Stimulated activated memory B cell treated with anti-CD40 and anti-IgM and Interleukin-4, amounts not matched to agents 10 μg/mL and 1 μg/mL and 100 μg/mL, for 72 hours (primary cell): ENCODE measurements at regions not wholly inside any gene's neighbourhood (a gene's known extent, or its start where the extent isn't known, plus 50 kb on each side); places are given as distances from the start of the nearest gene placed in this dataset.

Experiments
- ATAC-seq: fragments of 150-1000 bp; cut with Tn5 transposase; 2 replicates; pipeline ENCODE4 v1.10.0; 2021
- H3K27ac Mint-ChIP-seq: one replicate; pipeline ENCODE4 v1.8.0; 2022; ENCODE audit warnings: mild to moderate bottlenecking, mixed read lengths
- H3K27me3 Mint-ChIP-seq: one replicate; pipeline ENCODE4 v1.8.0; 2022; ENCODE audit warnings: mixed read lengths
- H3K36me3 Mint-ChIP-seq: one replicate; pipeline ENCODE4 v1.8.0; 2022; ENCODE audit warnings: mixed read lengths
- H3K4me1 Mint-ChIP-seq: one replicate; pipeline ENCODE4 v1.8.0; 2022; ENCODE audit warnings: mixed read lengths
- H3K4me3 Mint-ChIP-seq: one replicate; pipeline ENCODE4 v1.8.0; 2022; ENCODE audit warnings: mild to moderate bottlenecking, moderate library complexity, mixed read lengths
- H3K9me3 Mint-ChIP-seq: one replicate; pipeline ENCODE4 v1.8.0; 2022; ENCODE audit warnings: mixed read lengths

GRCh38 chr15:100751585-100751984 lies 128.0 kb upstream of the ALDH1A3 start:
- Mint-ChIP-seq H3K36me3 (no peaks in the 10 kb centered on the region), H3K4me3 (no peak overlapping the region), H3K27me3 (peaks cover 39% of the 10 kb centered on the region), H3K4me1 (no peaks in the 10 kb centered on the region), H3K9me3 (peaks cover 16% of the 10 kb centered on the region), H3K27ac (no peak overlapping the region)
- no peak for ATAC-seq

GRCh38 chr15:100753503-100753902 lies 126.1 kb upstream of the ALDH1A3 start:
- H3K4me1 Mint-ChIP-seq = no peaks in the 10 kb centered on the region
- H3K27ac Mint-ChIP-seq = no peak overlapping the region
- peaks cover 6% of the 10 kb centered on the region for H3K9me3 Mint-ChIP-seq
- no peak for ATAC-seq
- H3K36me3 Mint-ChIP-seq = no peaks in the 10 kb centered on the region
- H3K4me3 Mint-ChIP-seq = no peak overlapping the region
- H3K27me3 Mint-ChIP-seq = peaks cover 34% of the 10 kb centered on the region

- Mint-ChIP-seq H3K4me3 (no peak overlapping the region), H3K27me3 (peaks cover 54% of the 10 kb centered on the region), H3K9me3 (no peaks in the 10 kb centered on the region), H3K36me3 (no peaks in the 10 kb centered on the region), H3K27ac (no peak overlapping the region), H3K4me1 (no peaks in the 10 kb centered on the region)
- no peak for ATAC-seq
Observed at GRCh38 chr15:100757661-100758060, 122.0 kb upstream of the ALDH1A3 start.

- Mint-ChIP-seq H3K27ac (no peak overlapping the region), H3K36me3 (no peaks in the 10 kb centered on the region), H3K4me3 (no peak overlapping the region), H3K9me3 (no peaks in the 10 kb centered on the region), H3K27me3 (peaks cover 62% of the 10 kb centered on the region), H3K4me1 (no peaks in the 10 kb centered on the region)
- no peak for ATAC-seq
Observed at GRCh38 chr15:100758555-100758954, 121.1 kb upstream of the ALDH1A3 start.

GRCh38 chr15:100759106-100759505 lies 120.5 kb upstream of the ALDH1A3 start:
- no peaks in the 10 kb centered on the region for H3K36me3 Mint-ChIP-seq
- no peak overlapping the region for H3K27ac Mint-ChIP-seq
- no peak for ATAC-seq
- peaks cover 63% of the 10 kb centered on the region for H3K27me3 Mint-ChIP-seq
- no peaks in the 10 kb centered on the region for H3K4me1 Mint-ChIP-seq
- H3K4me3 Mint-ChIP-seq = no peak overlapping the region
- H3K9me3 Mint-ChIP-seq = no peaks in the 10 kb centered on the region

GRCh38 chr15:100759698-100760356 lies 119.8 kb upstream of the ALDH1A3 start:
- no peak for ATAC-seq
- no peaks in the 10 kb centered on the region for H3K4me1 Mint-ChIP-seq
- H3K4me3 Mint-ChIP-seq = no peak overlapping the region
- H3K9me3 Mint-ChIP-seq = no peaks in the 10 kb centered on the region
- peaks cover 56% of the 10 kb centered on the region for H3K27me3 Mint-ChIP-seq
- H3K36me3 Mint-ChIP-seq = no peaks in the 10 kb centered on the region
- no peak overlapping the region for H3K27ac Mint-ChIP-seq

GRCh38 chr15:100760357-100760903 lies 119.2 kb upstream of the ALDH1A3 start:
- no peaks in the 10 kb centered on the region for H3K9me3 Mint-ChIP-seq
- no peak overlapping the region for H3K4me3 Mint-ChIP-seq
- H3K27me3 Mint-ChIP-seq = peaks cover 57% of the 10 kb centered on the region
- no peak overlapping the region for H3K27ac Mint-ChIP-seq
- no peaks in the 10 kb centered on the region for H3K4me1 Mint-ChIP-seq
- ATAC-seq = no peak
- H3K36me3 Mint-ChIP-seq = no peaks in the 10 kb centered on the region

- H3K9me3 Mint-ChIP-seq = no peaks in the 10 kb centered on the region
- H3K36me3 Mint-ChIP-seq = no peaks in the 10 kb centered on the region
- no peak overlapping the region for H3K4me3 Mint-ChIP-seq
- H3K27ac Mint-ChIP-seq = no peak overlapping the region
- no peak for ATAC-seq
- H3K4me1 Mint-ChIP-seq = no peaks in the 10 kb centered on the region
- H3K27me3 Mint-ChIP-seq = peaks cover 67% of the 10 kb centered on the region
Observed at GRCh38 chr15:100761290-100761935, 118.2 kb upstream of the ALDH1A3 start.

- Mint-ChIP-seq H3K36me3 (no peaks in the 10 kb centered on the region), H3K27ac (no peak overlapping the region), H3K4me3 (no peak overlapping the region), H3K27me3 (peaks cover 64% of the 10 kb centered on the region), H3K4me1 (no peaks in the 10 kb centered on the region), H3K9me3 (no peaks in the 10 kb centered on the region)
- ATAC-seq = no peak
Observed at GRCh38 chr15:100762289-100762688, 117.3 kb upstream of the ALDH1A3 start.

- H3K4me1 Mint-ChIP-seq = no peaks in the 10 kb centered on the region
- H3K27ac Mint-ChIP-seq = no peak overlapping the region
- ATAC-seq = no peak
- H3K4me3 Mint-ChIP-seq = no peak overlapping the region
- no peaks in the 10 kb centered on the region for H3K36me3 Mint-ChIP-seq
- H3K9me3 Mint-ChIP-seq = no peaks in the 10 kb centered on the region
- peaks cover 59% of the 10 kb centered on the region for H3K27me3 Mint-ChIP-seq
Observed at GRCh38 chr15:100762913-100763834, 116.5 kb upstream of the ALDH1A3 start.

GRCh38 chr15:100763835-100764750 lies 115.5 kb upstream of the ALDH1A3 start:
- no peak for ATAC-seq
- Mint-ChIP-seq H3K27me3 (peaks cover 59% of the 10 kb centered on the region), H3K9me3 (no peaks in the 10 kb centered on the region), H3K27ac (no peak overlapping the region), H3K4me3 (no peak overlapping the region), H3K36me3 (no peaks in the 10 kb centered on the region), H3K4me1 (no peaks in the 10 kb centered on the region)

- no peak overlapping the region for H3K27ac Mint-ChIP-seq
- ATAC-seq = no peak
- no peaks in the 10 kb centered on the region for H3K4me1 Mint-ChIP-seq
- no peaks in the 10 kb centered on the region for H3K9me3 Mint-ChIP-seq
- peaks cover 52% of the 10 kb centered on the region for H3K27me3 Mint-ChIP-seq
- no peak overlapping the region for H3K4me3 Mint-ChIP-seq
- H3K36me3 Mint-ChIP-seq = no peaks in the 10 kb centered on the region
Observed at GRCh38 chr15:100764778-100765466, 114.7 kb upstream of the ALDH1A3 start.

- H3K27ac Mint-ChIP-seq = no peak overlapping the region
- H3K27me3 Mint-ChIP-seq = peaks cover 46% of the 10 kb centered on the region
- no peaks in the 10 kb centered on the region for H3K4me1 Mint-ChIP-seq
- H3K4me3 Mint-ChIP-seq = no peak overlapping the region
- no peaks in the 10 kb centered on the region for H3K9me3 Mint-ChIP-seq
- no peaks in the 10 kb centered on the region for H3K36me3 Mint-ChIP-seq
- ATAC-seq = no peak
Observed at GRCh38 chr15:100765467-100766241, 114.0 kb upstream of the ALDH1A3 start.
